Renal cortex interstitium (tissue), 11 donors: ENCODE measurements at regions not wholly inside any gene's neighbourhood (a gene's known extent, or its start where the extent isn't known, plus 50 kb on each side); places are given as distances from the start of the nearest gene placed in this dataset.

Source experiments
- DNase-seq, 11 donors: peaks; one replicate each; pipeline ENCODE4 v3.0.0-alpha.2; 2013; ENCODE audit warnings: low read depth in 9 of 11, low spot score in 4 of 11; ENCODE audit errors: extremely low read depth in 1 of 11

DNA sequence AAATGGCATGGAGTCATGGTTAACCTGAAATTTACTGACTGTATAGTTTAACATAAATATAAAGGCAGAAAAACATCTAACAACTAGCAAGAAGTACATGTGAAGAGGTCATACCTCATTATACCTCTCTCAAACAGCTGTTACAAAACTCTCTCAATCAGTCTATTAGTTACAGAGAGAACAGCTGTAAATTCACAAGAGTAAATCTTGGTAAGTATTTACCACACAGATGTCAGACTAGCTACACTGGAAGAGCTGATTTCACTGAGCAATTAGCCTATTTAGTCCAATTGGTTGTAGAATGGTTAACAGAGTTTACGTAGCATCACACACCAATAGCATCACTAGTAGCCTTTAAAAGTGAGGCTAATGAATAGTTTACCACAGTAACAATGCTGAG, 463.4 kb upstream of the USP15 start:
- DNase-seq = no peak

DNA sequence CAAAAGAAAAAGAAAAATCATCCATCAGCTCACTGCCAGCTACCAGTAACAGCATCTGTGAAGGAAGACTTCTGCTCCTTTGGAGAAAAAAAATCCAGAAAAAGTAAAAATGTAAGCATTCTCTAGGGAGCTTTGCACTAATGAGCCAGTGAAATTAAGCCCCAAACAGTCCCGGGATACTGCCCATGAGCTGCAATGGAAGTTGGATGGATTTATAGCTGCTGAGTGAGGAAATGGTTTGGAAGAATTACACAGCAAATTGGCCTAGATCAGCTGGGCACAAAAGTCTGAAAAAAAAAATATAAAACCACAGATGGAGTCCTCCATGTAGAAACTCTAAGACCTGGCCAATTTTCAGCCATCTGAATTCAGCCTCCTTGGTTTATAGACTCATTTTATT, 462.9 kb upstream of the USP15 start:
- DNase-seq = no peak

DNA sequence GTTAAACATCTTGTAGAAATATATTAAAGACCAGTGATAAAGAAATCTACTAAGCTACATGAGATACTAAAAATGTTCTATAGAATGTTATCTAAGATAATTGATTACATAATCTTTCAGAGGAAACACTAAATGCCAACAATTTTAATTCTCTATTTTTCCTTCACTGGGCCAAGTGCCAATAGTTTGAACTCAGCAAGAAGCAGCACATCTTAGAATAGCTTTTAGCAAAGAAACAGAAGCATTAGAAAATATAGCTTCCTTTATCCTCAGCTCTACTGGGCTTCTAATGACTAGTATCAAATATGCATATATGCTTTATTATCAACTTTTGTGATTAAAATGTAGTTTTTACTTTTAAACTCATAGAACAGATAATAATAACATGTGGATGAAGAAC, 461.4 kb upstream of the USP15 start:
- DNase-seq = no peak

DNA sequence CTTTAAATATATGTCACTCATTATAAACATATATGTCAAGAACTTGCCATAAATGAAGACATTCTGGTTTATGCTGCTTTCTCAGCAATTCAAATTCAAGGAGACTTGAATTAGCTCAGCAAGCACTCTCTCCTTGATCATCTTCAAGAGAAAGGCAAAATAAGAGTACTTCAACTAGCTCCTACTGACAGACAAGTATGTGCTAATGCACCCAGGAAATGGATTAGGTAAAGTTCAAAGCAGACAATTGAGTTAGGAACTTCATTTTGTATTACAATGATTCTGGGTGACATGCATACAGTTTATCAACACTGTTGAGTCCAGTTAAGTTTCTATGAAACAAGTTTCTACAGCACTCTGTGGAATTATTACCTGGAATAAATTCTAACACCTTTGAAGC, 455.9 kb upstream of the USP15 start:
- no peak for DNase-seq

DNA sequence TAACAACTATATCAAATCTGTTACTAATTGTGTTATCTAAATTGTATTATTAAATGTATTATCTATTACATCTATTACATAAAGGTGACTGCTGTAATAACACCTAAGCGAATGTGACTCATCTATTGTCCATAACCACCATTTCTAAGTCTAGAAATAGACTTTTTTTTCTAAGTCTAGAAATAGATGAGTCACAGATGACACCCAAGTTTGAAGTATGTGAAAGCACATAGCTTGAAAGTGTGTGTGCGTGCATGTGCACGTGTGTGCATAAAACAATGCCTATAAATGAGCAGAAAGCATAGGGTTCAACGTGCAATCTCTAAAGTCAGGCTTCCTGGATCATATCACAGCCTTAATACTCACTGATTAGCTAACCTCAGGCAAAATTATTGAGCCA, 451.3 kb upstream of the USP15 start:
- DNase-seq = no peak

DNA sequence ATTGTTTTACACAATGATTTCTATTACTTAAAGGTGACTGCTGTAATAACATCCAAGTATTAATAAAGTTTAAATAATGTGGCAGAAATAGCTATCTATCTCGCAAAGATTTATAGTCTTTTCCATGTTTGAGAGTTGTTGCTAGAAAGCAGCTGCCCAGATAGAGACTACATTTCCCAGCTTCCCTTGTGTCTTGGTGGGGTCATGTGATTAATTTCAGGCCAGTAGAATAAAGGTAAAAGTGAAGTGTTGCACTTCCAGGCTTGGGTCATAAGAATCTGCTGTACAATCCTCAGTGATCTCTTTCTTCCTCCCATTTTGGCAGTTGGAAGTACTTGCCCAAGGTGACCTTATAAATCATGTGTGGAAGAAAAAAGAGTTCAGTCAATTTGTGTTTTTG, 449.7 kb upstream of the USP15 start:
- no peak for DNase-seq

DNA sequence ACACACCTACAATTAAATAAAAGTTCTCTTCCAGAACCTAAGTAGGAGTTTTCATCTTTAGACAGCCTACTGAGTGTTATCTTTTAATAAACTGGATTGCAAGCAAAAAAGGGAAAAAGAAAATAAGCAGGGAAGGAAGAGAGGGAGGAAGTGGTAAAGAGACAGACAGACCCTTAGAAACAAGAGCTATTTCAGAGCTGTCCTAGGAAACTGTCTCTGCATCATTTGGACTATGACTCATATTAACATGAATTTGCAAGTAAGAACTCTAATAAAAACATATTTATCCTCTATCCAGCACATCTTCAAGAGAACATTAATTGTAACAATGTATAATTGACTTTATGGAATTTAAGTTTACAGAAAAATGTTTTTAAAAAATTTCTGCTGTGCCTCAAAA, 438.8 kb upstream of the USP15 start:
- DNase-seq = no peak

DNA sequence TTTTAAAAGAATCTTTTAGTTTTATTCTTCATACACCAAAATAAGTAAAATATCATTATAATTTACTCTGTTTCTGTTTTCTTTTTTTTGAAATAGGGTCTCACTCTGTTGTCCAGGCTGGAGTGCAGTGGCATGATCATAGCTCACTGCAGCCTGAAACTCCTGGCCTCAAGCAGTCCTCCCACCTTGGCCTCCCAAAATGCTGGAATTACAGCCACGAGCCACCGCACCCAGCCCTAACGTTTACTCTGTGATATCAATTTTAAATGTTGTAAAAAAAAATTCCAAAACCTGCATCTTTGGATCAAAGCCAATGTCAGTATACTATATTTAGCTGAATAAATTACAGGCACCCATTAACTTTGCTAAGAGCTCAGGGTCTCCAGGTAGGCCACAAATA, 437.1 kb upstream of the USP15 start:
- DNase-seq = no peak

DNA sequence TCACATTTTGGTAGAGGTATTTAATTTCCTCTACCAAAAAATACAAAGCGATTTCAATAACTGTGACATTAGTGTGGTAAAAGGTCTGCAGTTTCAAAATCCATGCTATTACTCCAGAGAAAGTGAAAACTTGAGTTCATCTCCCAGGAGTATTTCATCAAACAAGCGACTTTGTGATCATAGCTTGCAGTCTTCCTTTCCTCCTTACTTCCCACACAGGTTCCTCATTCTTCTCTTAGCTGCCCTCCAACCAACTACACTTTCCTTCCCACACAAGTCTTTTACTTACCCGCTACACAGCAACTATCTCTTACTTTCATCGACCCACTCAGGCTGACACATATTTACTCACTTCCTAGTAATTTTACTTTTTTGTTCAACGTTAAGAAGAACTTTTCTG, 413.4 kb upstream of the USP15 start:
- no peak for DNase-seq

DNA sequence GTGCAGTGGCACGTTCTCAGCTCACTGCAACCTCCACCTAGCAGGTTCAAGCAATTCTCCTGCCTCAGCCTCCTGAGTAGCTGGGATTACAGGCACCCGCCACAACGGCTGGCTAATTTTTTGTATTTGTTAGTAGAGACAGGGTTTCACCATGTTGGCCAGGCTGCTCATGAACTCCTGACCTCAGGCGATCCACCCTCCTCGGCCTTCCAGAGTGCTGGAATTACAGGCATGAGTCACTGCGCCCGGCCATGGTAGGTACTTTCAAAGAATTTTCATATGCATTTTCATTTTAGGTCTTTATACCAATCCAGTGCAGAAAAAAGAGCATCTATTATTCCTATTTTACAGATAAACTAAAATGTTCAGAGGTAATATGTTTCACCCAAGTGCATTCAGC, 411.3 kb upstream of the USP15 start:
- DNase-seq = no peak

DNA sequence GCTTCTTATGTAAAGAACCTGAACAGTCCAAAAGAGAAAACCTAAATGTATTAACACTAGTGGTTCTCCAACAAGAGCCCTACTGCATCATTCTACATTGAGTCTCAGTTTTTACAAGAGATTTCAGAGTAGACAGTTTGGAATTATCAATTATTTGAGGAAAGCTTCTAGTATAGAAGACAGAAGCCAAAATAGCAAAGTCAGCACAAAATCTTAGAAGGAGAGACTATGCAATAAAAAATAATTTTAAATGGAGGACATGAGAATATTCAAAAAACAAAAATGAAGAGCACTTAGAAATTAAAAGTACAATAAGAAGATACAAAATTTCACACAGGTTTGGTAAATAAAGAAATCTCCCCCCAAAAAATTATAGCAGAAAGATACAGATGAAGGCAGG, 406.3 kb upstream of the USP15 start:
- no peak for DNase-seq

DNA sequence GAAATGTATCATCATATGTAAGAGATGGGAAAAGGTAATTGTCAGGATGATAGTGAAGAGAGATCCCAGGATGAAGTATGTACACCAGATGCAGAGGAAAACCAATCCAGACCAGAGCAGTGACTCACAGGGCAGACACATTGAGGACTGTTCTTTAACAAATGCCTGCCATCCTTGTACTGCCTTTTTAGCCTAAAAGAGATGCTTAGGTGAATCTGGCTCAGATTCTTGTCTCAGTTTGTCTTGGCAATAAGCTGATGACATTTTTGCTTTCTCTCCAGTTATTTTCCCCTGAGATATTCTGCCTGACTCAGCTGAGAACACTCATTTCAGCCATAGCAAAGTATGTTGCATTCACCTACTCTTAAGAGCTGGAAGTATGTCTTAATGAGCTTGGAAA, 405.3 kb upstream of the USP15 start:
- no peak for DNase-seq

DNA sequence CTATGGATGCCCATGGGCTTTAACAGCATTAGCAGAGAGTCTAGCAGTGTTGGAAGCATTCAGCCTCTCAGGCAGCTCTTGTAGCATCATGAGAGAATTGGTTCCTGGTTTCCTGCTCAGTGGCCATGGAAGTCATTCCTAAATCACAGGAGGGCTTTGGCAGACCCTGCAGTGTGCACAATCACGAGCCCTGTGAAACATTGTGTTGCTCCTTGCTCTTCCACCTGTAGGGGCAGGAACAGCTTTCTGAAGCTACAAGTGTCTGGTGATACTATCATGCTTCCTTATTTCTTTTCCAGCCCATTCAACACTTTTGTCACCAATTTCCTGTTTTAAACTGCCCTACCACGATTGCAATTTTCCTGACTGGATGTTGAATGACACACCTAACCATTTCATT, 402.2 kb upstream of the USP15 start:
- no peak for DNase-seq

DNA sequence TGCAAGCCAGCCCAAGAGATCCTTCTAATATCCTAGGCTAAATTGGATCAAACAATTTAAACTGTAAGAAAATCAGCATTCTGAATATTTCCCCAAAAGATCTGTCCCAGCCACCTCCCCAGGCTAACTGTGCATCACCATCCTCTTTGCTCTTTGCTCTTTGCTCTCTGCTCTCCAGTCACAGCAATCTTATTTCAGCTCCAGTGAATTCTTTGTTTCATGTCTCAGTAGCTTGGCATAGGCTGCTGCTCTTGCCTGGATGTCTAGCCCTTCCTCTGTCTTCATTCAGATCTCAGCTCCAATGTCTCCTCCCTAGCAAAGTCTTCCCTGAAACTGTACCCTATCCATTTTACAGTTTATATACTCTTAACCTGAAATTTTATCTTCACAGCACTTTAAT, 399.8 kb upstream of the USP15 start:
- no peak for DNase-seq

DNA sequence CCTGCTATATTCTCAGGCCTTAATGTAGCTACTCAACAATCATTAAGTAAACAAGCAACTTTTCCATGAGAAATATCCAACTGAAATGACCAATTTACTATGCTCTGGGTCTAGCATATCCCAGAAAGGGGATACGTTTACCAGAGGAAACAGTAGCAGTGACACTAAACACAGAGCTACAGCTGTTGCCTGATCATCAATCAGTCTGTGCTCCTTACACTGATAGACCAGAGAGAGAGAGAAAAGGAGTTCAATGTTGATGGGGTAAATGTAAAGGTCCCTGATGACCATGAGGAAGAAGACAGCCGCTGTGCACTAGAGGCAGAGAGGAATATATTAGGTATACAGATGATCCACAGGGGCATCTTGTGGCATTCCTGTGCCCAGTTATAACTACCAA, 397.2 kb upstream of the USP15 start:
- no peak for DNase-seq

DNA sequence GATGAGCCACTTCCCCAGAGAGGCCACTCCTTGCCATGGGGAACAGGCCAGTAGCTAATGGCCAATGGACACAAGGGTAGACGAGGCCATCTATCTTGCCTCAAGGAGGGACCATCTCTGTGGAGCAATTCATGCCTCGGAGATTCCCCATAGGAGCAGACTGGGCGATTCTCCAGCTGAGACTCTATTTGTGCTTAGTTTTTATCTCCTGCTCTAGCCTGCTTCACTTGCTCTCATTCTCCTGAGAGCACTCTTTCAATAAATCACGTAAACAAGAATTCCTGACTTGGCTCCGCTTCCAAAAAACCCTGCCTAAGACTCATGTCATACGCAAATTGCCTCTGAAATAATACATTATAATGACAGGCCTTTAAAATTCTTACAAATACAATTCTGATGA, 396.4 kb upstream of the USP15 start:
- no peak for DNase-seq

DNA sequence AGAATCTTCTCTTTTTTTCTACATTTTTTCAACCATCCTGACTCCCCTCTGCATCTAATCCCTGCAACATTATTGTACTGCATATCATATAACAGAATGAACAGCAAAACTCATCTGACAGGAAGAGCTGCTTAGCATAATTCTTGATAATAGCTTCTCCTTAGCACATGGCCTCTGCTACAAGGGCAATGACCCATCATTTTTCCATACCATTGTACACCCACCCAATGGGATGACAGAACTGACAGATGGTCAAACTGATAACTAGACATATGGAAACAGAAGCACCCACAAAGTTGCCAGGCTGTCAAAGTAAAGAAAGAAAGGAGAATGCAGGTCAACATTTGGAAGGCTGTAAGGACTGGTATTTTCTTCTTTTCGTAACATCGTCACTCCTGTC, 390.4 kb upstream of the USP15 start:
- no peak for DNase-seq

DNA sequence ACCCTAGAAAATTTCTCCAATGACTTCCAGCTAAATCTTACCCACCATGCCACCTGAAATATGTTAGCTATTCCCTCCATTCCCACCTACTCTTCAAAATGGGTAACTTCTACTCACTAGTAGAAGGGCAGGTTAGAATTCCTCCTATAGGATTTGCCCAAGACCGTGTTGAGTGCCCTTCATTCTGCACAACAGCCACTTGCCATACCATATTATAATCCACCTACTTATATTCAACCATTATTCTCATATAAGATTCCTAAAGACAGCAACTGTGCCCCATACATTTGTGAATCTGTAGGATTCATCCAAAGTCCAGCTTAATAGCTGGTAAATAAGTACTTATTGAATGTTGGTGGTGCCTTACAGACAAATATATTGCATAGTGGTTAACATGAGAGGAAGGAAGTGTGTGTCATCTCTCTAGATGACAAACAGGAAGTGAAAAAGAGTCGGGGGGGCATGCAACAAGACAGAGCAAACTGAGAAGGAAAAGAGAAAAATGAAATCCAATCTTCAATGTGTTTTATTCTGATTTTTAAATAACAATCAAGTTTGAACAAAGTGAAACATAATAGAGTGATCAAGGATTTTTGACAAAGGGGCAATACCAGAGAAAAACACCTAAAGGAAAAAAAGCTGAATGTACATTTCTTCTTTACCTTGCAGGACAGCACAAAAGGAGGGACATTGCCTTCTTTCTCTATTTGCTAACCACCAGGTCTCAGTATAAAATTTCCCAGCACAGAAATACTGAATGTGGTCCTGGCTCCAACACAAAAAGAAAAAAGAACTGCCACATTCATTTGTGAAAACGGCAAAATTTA, 389.3 kb upstream of the USP15 start:
- DNase-seq = no peak

DNA sequence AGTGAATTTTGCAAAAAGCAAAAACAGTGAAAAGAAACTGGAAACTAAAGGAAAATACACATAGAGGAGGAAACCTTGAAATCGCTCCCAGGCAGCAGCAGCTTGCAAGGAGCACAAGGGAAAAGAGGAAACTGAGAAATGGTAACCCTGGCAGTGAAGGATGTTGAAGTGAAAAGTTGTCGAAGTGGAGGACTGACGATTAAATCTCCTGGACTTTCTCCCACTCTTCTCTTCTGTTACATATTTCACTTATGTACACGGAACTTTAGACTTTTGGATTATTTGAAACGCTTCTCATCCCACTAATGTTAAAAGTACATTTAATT, 388.8 kb upstream of the USP15 start:
- DNase-seq = no peak

DNA sequence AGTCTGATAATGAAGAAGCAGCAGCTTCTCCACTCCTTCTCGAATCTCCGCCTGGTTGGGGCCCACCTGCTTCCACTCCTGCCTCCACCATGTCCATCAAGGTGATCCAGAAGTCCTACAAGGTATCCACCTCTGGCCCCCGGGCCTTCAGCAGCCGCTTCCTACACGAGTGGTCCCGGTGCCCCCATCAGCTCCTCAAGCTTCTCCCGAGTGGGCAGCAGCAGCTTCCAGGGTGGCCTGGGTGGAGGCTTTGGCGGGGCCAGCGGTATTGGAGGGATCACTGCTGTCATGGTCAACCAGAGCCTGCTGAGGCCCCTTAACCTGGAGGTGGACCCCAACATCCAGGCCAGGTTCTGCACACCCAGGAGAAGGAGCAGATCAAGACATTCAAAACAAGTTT, 381.0 kb upstream of the USP15 start:
- DNase-seq = no peak

DNA sequence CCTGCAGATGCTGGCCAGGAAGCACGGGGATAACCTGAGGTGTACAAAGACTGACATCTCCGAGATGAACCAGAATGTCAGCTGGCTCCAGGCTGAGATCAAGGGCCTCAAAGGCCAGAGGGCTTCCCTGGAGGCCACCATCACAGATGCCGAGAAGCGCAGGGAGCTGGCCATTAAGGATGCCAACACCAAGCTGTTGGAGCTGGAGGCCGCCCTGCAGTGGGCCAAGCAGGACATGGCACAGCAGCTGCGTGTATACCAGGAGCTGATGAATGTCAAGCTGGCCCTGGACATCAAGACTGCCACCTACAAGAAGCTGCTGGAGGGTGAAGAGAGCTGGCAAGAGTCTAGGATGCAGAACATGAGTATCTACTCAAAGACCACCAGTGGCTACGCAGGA, 380.0 kb upstream of the USP15 start:
- DNase-seq = no peak

DNA sequence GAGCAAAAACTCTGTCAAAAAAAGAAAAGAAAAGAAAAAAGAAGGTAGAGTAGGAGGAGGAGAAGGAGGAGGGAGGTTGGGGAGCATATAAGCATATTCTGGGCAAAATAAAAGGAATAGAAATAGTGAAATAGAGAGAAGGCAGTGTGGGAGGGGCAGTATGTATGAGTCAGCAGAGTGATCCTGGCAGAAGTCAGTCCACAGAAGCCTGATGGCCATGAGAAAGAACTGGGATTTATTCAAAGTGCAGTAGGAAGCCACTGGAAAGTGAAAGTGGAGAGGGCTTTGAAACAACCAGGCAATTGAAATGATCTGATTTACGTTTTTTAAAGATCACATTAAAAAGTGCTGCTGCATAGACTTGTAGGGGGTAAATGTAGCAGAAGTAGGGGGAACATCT, 368.6 kb upstream of the USP15 start:
- DNase-seq = no peak
